HG03139 (cell line): ENCODE measurements at regions not wholly inside any gene's neighbourhood (a gene's known extent, or its start where the extent isn't known, plus 50 kb on each side); places are given as distances from the start of the nearest gene placed in this dataset.

Experiments used
- ATAC-seq: cut with Tn5 transposase; IDR thresholded peaks from one replicate; pipeline ENCODE4 v1.9.1; 2021; ENCODE audit not compliant: unreplicated experiment

- ATAC-seq: no peak
These were observed 65.5 kb downstream of the ANKRD60 start for GRCh38 chr20:58162986-58163385.

DNA sequence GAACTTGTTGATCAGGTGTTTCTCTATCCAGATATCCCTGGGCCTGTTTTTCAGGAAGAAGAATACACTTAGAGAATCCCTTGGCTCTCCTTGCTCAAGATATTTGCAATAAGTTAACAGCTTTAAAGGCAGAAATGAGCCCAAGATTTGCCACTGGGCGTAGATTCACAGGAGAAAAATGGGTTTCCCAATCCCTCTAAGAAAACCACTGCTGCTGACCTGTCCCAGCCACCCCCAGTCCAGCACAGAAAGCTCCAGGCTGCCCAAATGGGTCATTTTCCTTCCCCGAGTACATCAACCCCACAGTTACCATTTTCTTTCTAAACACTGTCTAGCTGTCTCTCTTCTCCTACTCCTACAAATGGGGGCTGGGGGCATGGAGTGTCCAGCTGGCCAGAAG is 67.3 kb downstream of the ANKRD60 start:
- no peak for ATAC-seq

DNA sequence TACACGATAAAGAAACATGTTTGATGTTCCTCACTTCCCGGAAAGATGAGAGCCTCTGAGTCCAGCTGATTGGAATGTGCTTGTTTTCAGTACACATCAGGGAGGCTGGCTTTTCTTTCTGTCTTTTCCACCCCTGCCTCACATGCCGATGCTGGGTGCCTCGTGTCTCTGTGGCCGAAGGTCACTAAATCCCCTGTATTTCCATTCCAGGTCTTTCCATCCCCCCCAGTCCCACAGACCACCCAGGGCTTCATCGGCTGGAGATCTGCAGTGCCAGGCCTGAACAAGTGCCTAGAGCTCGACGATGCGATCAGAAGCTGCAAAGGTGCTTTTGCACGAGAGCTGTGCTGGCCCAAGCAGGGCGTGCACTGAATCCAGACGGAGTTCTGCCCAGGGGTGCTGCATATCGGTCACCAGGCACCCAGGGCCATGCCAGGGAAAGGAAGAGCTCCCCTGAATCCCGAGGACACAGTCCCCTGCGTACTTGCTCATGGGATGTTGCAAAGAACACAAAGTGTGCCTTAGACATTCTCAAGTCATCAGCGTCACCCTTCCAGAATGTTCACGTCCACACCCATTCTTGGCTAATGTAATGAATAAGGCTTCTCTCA is 67.9 kb downstream of the ANKRD60 start:
- ATAC-seq: no peak

DNA sequence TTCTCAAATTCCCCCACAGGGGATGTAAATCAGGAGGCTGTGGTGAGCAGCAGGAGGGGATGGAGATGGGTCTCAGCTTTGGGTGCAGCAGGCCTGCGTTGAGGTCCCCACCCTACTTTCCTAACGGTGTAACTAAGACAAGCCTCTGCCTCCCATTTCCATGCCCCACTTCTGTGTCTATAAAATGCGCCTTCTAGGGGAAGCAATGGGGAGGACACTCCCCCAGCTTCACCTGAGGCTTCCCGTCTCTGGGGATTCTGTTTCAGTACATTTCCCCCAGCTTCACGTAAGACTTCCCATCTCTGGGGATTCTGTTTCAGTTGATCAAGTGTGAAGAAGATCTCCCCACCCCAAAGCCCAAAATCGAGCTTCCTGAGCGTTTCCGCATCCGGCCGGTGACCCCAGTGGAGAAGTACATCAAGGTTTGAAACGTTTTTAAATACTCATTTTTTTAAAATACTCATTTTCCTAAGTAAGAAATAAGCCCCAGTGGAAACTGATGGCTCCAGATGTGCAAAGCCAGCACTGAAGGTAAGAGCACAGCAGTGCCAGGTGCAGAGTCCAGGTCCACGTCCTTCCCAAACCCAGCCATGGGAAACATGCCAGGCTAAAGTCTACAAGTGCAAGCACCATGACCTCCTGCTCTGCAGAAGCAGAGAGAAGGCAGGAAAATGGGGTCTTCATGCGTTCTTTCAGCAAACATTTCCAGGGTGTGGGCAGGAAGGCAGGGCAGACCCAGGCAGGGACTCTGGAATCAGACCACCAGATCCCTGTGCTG is 73.1 kb downstream of the ANKRD60 start:
- no peak for ATAC-seq

- ATAC-seq: no peak
These were observed 74.3 kb downstream of the ANKRD60 start for GRCh38 chr20:58154113-58154512.

DNA sequence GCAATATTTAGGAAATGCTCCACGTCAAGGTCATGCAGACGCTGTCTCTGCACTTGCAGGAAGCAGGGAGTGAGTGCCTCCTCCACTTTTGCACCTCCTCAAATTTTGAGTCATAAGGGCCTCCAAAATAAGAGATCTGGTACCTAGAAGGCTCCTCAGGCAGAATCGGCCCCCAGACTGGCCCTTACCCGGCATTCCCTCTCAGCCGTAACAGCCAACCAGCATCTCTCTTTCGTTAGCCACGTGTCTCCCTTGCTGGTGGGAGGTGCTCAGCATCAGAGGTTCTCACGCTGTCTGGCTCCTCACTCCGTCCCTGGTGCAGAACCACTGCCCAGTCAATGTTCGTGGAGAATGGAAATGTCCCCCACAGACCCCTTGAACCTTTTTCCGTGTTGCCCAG is 75.3 kb downstream of the ANKRD60 start:
- no peak for ATAC-seq

DNA sequence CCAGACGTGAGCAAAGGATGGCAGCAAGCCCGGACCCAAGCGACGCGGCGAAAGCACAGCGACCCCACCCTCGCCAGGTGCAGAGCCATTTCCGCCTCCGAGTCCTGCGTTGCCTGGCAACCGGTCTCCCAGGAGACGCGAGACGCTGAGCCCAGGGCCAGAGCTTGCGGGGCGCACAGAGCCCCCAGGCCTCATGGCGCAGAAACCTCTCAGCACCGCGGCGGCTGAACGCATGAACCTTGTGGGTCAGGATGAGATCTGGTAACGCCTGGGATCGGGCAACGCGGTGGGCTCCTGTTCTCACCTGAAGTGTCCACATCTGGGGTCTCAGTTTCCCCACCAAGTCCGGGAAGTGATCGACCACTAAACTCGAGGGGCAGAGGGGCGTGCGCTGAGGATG is 77.7 kb downstream of the ANKRD60 start:
- no peak for ATAC-seq

GRCh38 chr20:58149437-58150091 is 78.9 kb downstream of the ANKRD60 start:
- ATAC-seq: no peak

DNA sequence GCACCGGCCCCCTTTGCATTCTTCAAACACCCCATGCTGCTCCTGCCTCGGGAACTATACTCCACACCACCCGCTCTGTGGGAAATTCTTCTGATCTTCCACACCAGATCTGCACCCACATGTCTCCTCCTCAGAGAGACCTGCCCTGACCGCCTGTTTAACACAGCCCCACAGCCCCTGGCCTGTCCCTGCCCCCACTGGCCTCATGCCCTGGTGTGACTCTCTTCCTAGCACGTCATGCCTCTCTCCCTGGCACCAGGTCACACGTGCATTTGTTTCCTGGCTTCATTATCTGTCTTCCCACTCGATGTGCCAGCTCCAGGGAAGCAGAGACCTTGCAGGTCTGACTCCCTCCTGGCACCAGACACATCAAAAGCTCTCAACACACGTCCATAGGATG is 79.6 kb downstream of the ANKRD60 start:
- no peak for ATAC-seq

DNA sequence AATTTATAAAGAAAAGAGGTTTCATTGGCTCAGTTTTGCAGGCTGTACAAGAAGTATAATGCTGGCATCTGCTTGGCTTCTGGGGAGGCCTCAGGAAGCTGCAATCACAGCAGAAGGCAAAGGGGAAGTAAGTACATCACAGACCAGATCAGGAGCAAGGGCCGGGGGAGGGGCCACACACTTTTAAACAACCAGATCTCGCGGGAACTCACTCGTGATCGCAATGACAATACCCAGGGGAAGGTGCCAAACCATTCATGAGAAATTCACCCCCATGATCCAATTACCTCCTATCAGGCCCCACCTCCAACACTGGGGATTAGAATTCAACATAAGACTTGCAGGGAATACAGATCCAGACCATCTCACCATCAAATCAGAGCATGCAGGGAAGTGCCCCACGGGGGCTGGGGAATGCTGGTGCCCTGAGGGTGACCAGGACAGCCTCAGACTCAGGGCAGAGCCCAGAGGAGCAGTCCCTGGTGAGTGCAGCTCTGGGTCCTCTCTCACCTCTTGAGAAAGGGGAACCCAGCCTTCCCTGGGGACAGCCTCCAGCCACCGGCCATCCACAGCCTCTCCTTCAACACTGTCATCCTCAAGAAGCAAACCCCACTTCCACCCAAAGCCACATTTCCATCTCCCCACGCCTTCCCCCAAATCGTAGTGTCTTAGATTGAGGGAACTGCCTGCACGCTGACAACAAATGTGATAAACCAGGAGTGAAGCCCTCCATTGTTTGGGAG is 80.7 kb downstream of the ANKRD60 start:
- ATAC-seq: no peak

DNA sequence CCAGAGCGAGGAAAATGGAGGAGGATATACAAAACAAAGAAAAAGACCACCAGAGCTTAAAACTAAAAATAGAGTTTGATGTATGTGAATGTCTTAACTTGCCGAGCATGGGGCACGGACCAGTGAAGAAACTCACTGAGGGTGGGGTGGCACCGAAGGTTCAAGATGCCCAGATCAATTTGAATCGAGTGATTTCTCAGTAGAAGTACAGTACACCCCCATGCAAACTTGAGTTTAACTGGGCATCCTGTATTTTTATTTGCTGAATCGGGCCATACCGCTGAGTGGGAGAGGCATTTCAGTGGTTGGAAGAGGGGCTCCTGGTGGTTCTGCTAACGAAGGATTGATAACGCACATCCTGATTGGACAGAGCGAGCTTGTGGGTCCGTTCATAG is 81.7 kb downstream of the ANKRD60 start:
- no peak for ATAC-seq

- no peak for ATAC-seq
These were observed 82.2 kb downstream of the ANKRD60 start for GRCh38 chr20:58146081-58146745.

- ATAC-seq: no peak
These were observed 82.9 kb downstream of the ANKRD60 start for GRCh38 chr20:58145506-58146080.

DNA sequence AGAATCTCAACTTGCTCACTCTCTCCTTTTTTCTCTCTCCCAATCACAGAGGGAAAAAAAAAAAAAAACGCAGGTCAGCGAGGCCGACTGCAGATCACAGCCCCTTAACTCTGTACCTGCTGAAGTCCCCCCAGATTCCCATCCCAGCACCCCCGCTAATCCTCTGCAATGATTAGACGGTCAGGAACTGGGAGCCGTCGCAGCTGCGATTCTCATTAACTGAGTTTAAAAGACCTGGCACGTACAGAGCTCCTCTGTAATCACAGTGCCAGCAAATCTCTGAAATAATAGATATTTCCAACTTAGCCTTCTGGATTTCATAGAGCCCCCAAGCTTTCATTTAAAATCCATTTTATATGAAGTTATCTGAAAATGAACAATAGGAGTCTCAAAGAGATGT is 84.4 kb downstream of the ANKRD60 start:
- no peak for ATAC-seq

DNA sequence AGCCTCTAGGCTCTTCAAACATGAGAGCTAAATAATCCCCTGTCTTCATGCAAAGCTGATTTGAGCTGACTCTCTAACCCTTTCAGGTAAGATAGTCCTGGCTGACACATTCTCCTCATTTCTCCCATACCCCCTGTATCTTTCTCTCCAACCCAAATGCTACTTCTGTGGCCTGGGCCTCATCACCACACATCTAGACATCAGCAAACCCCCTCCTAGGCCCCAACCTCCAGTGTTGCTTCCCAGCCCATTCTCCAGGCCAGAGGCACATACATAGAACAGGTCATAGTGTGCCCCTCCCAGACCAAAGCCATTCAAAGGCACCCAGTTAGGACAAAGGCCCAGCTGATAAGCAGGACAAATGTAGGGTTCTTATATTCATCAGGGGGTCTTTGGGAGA is 84.9 kb downstream of the ANKRD60 start:
- ATAC-seq: no peak

DNA sequence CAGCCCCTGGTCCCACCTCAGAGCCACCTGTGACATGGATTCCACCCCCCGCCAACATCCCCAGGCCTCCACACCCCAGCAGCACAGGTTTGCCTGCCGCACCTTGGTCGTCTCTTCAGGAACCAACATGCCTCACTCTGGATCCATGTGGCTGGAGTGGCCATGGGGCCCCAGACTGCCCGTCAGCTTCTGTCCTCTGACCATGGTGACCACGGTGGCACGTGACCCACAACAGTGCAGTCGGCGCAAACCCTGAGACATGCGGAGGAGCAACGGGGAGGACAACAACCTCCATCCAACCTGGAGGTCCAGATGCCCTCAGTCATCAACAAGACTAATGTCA is 85.6 kb downstream of the ANKRD60 start:
- ATAC-seq: no peak

GRCh38 chr20:58141971-58142842 is 86.2 kb downstream of the ANKRD60 start:
- no peak for ATAC-seq

DNA sequence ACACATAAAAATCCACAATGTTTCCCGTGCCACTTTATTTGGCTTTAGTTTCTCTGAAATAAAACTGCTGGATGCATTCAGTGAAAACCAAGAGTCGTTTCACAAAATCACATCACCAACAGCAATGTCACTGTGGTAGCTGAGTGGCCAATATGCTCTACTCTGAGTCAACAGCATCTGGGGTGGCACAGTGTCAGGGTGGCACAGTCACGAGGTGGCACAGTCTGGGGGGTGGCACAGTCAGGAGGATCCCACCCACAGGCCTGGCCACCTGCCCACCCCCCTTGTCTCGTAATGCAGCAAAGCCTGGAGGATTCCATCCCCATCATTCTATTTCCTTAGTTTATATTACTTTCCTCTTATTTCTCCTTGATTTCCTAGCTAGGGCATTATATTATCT is 87.0 kb downstream of the ANKRD60 start:
- ATAC-seq: no peak

DNA sequence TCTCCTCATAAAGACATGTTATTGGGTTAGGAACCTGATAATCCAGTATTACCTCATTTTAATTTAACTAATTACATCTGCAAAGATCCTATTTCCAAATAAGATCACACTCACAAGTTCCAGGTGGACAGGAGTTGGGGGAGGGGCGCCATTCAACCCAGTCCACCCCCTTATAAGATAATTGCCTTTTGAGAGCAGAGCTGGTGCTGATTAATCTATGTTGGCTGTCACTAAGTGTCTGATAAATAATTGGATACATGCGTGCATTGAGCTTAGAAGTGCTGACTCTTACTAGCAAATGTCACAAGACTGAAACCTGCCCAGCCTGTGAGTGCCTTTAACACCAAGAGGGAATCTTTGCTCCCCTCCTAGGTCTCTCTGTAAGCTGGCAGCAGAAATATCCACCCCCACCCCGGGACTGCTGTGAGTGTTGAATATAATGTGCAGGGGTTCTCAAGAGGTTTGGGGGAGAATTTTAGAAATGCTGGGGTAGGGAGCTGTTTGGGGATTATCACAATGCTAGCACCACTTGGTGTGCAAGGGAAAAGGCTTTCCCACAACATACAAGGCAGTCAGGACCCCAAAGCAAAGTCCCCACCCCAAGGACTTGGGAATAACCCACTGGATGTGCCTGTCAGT is 87.5 kb downstream of the ANKRD60 start:
- no peak for ATAC-seq
